ENCODE measurements at regions not wholly inside any gene's neighbourhood (a gene's known extent, or its start where the extent isn't known, plus 50 kb on each side); places are given as distances from the start of the nearest gene placed in this dataset.

DNA sequence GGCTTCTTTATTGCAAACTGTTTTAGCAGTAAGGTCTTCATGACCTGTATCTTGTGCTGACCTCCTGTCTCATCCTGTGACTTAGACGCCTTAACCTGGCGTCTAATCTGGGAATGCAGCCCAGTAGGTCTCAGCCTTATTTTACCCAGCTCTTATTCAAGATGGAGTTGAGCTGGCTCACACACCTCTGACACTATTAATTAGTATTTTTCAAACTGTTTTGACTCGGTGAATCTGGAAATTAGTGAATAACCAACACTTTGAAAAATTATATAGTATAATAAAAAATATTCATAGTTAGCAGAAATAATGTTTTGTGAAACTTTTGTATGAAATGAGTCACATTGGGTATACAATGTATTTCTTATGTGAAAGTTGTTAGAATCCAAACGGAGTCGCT, 189.4 kb downstream of the PDGFRA start:
- Histone ChIP-seq H3K56ac (ENCODE audit: extremely low read depth, insufficient read depth, low read length) (no peak overlapping the region), H3K9me3 (ENCODE audit: control insufficient read depth, insufficient read depth, low read length) (peaks cover 5% of the 10 kb centered on the region), H3K9ac (ENCODE audit: low read depth, low read length) (no peak overlapping the region), H4K8ac (ENCODE audit: low read depth in 2 of 2, low read length in 2 of 2) (no peak overlapping the region), H3K4me1 (ENCODE audit: control insufficient read depth, insufficient read depth, low read length) (no peaks in the 10 kb centered on the region), H3K23ac (ENCODE audit: low read depth, low read length) (no peak overlapping the region), H2AK9ac (replicated peaks; ENCODE audit: low read depth, low read length, poor library complexity) (no peak overlapping the region), H3K27me3 (ENCODE audit: control insufficient read depth, insufficient read depth, low read length) (no peaks in the 10 kb centered on the region; the same call in none of the 2 replicates), H3K9me1 (ENCODE audit: insufficient read depth, low read length) (no peaks in the 10 kb centered on the region), H3K4me2 (ENCODE audit: low read depth, low read length) (no peak overlapping the region), H2BK5ac (ENCODE audit: low read depth, low read length, poor library complexity, severe bottlenecking) (no peak overlapping the region), H3K36me3 (ENCODE audit: control insufficient read depth, insufficient read depth, low read length) (no peaks in the 10 kb centered on the region), H3K18ac (ENCODE audit: low read depth, low read length) (no peak overlapping the region), H4K5ac (ENCODE audit: low read depth, low read length) (no peak overlapping the region), H2AFZ (replicated peaks; ENCODE audit: low read length, poor library complexity) (no peak overlapping the region), H3K79me1 (ENCODE audit: low read depth in 1 of 2, low read length in 2 of 2) (no peaks in the 10 kb centered on the region), H3K14ac (replicated peaks; ENCODE audit: low read depth, low read length) (no peak overlapping the region), H3K4ac (ENCODE audit: low read depth, low read length) (no peak overlapping the region), H3K27ac (ENCODE audit: insufficient read depth, low read length) (no peak overlapping the region), H4K20me1 (ENCODE audit: insufficient read depth, low read length) (no peaks in the 10 kb centered on the region), H2BK20ac (ENCODE audit: low read depth, low read length) (no peak overlapping the region), H2BK120ac (ENCODE audit: low read depth, low read length) (no peak overlapping the region), H3K4me3 (ENCODE audit: insufficient read depth, low read depth, low read length) (no peak overlapping the region), H2BK15ac (ENCODE audit: low read depth, low read length) (no peak overlapping the region), H4K91ac (ENCODE audit: insufficient read depth, low read depth, low read length) (no peak overlapping the region), H2AK5ac (ENCODE audit: low read depth, low read length) (no peak overlapping the region)
- POLR2A ChIA-PET (ENCODE audit: unreplicated experiment), result no interaction called here
- DNase-seq, result no peak
- CTCF ChIA-PET, result interaction anchor here (0.6 to 0.9 kb wide), 2 partner anchors 100 to 633 kb away, joined by 3 read pairs; no protein-coding TSS in a partner anchor
- TF ChIP-seq, protein P1, sequence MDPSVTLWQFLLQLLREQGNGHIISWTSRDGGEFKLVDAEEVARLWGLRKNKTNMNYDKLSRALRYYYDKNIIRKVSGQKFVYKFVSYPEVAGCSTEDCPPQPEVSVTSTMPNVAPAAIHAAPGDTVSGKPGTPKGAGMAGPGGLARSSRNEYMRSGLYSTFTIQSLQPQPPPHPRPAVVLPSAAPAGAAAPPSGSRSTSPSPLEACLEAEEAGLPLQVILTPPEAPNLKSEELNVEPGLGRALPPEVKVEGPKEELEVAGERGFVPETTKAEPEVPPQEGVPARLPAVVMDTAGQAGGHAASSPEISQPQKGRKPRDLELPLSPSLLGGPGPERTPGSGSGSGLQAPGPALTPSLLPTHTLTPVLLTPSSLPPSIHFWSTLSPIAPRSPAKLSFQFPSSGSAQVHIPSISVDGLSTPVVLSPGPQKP (IDR thresholded peaks at IDR 0.05; ENCODE audit: borderline replicate concordance, low read depth, low read length), result no peak
- TF ChIP-seq RAD21 (IDR thresholded peaks at IDR 0.05; ENCODE audit: low read length) (no peak), CHD1 (IDR thresholded peaks at IDR 0.05; ENCODE audit: low read depth, low read length) (no peak), MAFK (IDR thresholded peaks at IDR 0.05; ENCODE audit: low read depth, low read length) (no peak), CEBPB (IDR thresholded peaks at IDR 0.05; ENCODE audit: low read depth, low read length) (no peak), BHLHE40 (IDR thresholded peaks at IDR 0.05; ENCODE audit: low read depth, low read length) (no peak), FOS (IDR thresholded peaks at IDR 0.05; ENCODE audit: low read depth, low read length) (no peak), RCOR1 (IDR thresholded peaks at IDR 0.05; ENCODE audit: insufficient replicate concordance, low read length) (no peak), MXI1 (IDR thresholded peaks at IDR 0.05; ENCODE audit: borderline replicate concordance, low read depth, low read length) (no peak), RFX5 (IDR thresholded peaks at IDR 0.05; ENCODE audit: low read depth, low read length) (no peak), POLR2A (IDR thresholded peaks at IDR 0.05; ENCODE audit: low read depth, low read length) (no peak), SMC3 (IDR thresholded peaks at IDR 0.05; ENCODE audit: low read depth, low read length) (no peak), NFE2L2 (IDR thresholded peaks at IDR 0.05; ENCODE audit: low read depth, low read length) (no peak), MAZ (IDR thresholded peaks at IDR 0.05; ENCODE audit: borderline replicate concordance, low read depth, low read length) (no peak)
- TF ChIP-seq, protein P2, sequence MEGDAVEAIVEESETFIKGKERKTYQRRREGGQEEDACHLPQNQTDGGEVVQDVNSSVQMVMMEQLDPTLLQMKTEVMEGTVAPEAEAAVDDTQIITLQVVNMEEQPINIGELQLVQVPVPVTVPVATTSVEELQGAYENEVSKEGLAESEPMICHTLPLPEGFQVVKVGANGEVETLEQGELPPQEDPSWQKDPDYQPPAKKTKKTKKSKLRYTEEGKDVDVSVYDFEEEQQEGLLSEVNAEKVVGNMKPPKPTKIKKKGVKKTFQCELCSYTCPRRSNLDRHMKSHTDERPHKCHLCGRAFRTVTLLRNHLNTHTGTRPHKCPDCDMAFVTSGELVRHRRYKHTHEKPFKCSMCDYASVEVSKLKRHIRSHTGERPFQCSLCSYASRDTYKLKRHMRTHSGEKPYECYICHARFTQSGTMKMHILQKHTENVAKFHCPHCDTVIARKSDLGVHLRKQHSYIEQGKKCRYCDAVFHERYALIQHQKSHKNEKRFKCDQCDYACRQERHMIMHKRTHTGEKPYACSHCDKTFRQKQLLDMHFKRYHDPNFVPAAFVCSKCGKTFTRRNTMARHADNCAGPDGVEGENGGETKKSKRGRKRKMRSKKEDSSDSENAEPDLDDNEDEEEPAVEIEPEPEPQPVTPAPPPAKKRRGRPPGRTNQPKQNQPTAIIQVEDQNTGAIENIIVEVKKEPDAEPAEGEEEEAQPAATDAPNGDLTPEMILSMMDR (conservative IDR thresholded peaks at IDR 0.05; ENCODE audit: low read depth, low read length), result no peak
- TF ChIP-seq, protein P3, sequence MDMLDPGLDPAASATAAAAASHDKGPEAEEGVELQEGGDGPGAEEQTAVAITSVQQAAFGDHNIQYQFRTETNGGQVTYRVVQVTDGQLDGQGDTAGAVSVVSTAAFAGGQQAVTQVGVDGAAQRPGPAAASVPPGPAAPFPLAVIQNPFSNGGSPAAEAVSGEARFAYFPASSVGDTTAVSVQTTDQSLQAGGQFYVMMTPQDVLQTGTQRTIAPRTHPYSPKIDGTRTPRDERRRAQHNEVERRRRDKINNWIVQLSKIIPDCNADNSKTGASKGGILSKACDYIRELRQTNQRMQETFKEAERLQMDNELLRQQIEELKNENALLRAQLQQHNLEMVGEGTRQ (IDR thresholded peaks at IDR 0.05; ENCODE audit: low read depth, low read length), result no peak
- in situ Hi-C loops (cut with MboI; ENCODE audit: low sequenced_read_pairs), result no loop called here
- intact Hi-C loops (cut with micrococcal nuclease), result no loop called here
- no peak for ATAC-seq (ENCODE audit: low read depth)
- dilution Hi-C loops (cut with HindIII; ENCODE audit: low sequenced_read_pairs, unreplicated experiment), result no loop called here
- no CpG with 5 or more reads among the region's 5 CpGs for whole genome bisulfite sequencing, 2 experiments (ENCODE audit: extremely low coverage in 2 of 2, insufficient read length in 1 of 2)
- no TSS peak for BruUV-seq (replicated peaks)

Measured in IMR-90 (cell line).